ENCODE measurements at regions not wholly inside any gene's neighbourhood (a gene's known extent, or its start where the extent isn't known, plus 50 kb on each side); places are given as distances from the start of the nearest gene placed in this dataset.

GRCh38 chr17:71872843-71873485 lies 247.9 kb upstream of the SOX9 start:
- WGBS, 2 experiments (ENCODE audit: extremely low coverage in 1 of 2, insufficient coverage in 1 of 2, insufficient read length in 1 of 2, insufficient replicate concordance in 2 of 2, low coverage in 1 of 2, low lambda C conversion rate in 2 of 2, missing lambda C conversion rate in 1 of 2): 98% methylated on average over 6 of the region's 6 CpGs; no CpG with 5 or more reads in 1 of the 2 experiments

More at GRCh38 chr17:71872843-71873485, 247.9 kb upstream of the SOX9 start:
- H4K8ac ChIP-seq (ENCODE audit: extremely low read depth, insufficient read depth, low read length): no peak overlapping the region
- no peaks in the 10 kb centered on the region for H3K79me1 ChIP-seq (ENCODE audit: low read depth, low read length)
- H3K18ac ChIP-seq (ENCODE audit: extremely low read depth, low read length): no peak overlapping the region
- H2BK120ac ChIP-seq (replicated peaks; ENCODE audit: low read depth, low read length): no peak overlapping the region
- no peak overlapping the region; the same call in 1 of the 2 replicates for H2AFZ ChIP-seq (ENCODE audit: low read length)
- DNase-seq (ENCODE audit: low read depth in 1 of 2, low spot score in 2 of 2): no peak
- TF ChIP-seq GTF2F1 (IDR thresholded peaks at IDR 0.05; ENCODE audit: borderline replicate concordance, low read depth, low read length) (no peak), RXRA (IDR thresholded peaks at IDR 0.05; ENCODE audit: insufficient read depth, low read depth, low read length) (no peak), SUZ12 (IDR thresholded peaks at IDR 0.05; ENCODE audit: low read length) (no peak), SRF (IDR thresholded peaks at IDR 0.05; ENCODE audit: low read depth, low read length) (no peak), CBX8 (IDR thresholded peaks at IDR 0.05; ENCODE audit: borderline replicate concordance, low read depth, low read length) (no peak), MAFK (IDR thresholded peaks at IDR 0.05; ENCODE audit: low read depth, low read length) (peak; percentile 66; the same call in 1 of the 2 replicates)
- TF ChIP-seq, protein P1, sequence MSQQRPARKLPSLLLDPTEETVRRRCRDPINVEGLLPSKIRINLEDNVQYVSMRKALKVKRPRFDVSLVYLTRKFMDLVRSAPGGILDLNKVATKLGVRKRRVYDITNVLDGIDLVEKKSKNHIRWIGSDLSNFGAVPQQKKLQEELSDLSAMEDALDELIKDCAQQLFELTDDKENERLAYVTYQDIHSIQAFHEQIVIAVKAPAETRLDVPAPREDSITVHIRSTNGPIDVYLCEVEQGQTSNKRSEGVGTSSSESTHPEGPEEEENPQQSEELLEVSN (IDR thresholded peaks at IDR 0.05): no peak
- H3K36me3 ChIP-seq (ENCODE audit: control insufficient read depth in 2 of 4, insufficient read depth in 4 of 4, low read length in 3 of 4): no peaks in the 10 kb centered on the region
- H3K14ac ChIP-seq (ENCODE audit: insufficient read length): no peak overlapping the region
- no peak overlapping the region for H2BK20ac ChIP-seq (ENCODE audit: low read length)
- ChIA-PET CTCF (ENCODE audit: partially characterized antibody) (interaction anchor here (0.7 to 1.6 kb wide), 2 partner anchors 71 to 109 kb away, joined by 3 to 6 read pairs; no protein-coding TSS in a partner anchor), POLR2A (ENCODE audit: partially characterized antibody) (no interaction called here)
- no peak overlapping the region for H3K4me3 ChIP-seq (ENCODE audit: extremely low read depth in 1 of 4, insufficient read depth in 2 of 4, low read depth in 3 of 4, low read length in 4 of 4)
- no peaks in the 10 kb centered on the region for H3K79me2 ChIP-seq (ENCODE audit: control insufficient read depth in 1 of 2, insufficient read depth in 2 of 2, low read length in 2 of 2)
- no peak overlapping the region for H3K23ac ChIP-seq (ENCODE audit: insufficient read length)
- no peaks in the 10 kb centered on the region for H3K27me3 ChIP-seq (replicated peaks in 1 of 4; ENCODE audit: control insufficient read depth in 3 of 4, extremely low read depth in 1 of 4, insufficient read depth in 3 of 4, low read length in 3 of 4)
- H3K9ac ChIP-seq (replicated peaks in 1 of 4; ENCODE audit: extremely low read depth in 1 of 4, low read depth in 3 of 4, low read length in 3 of 4): no peak overlapping the region
- H2BK5ac ChIP-seq (ENCODE audit: low read depth, low read length): no peak overlapping the region
- H3K9me3 ChIP-seq (ENCODE audit: insufficient read depth in 2 of 2, low read depth in 1 of 2, low read length in 1 of 2): no peaks in the 10 kb centered on the region
- no peak overlapping the region for H3K27ac ChIP-seq (ENCODE audit: low read depth, low read length)
- no peak overlapping the region for H4K5ac ChIP-seq (ENCODE audit: insufficient read length, low read depth, low read length)
- H3K56ac ChIP-seq (replicated peaks; ENCODE audit: insufficient read length, low read depth, low read length): no peak overlapping the region
- H2BK12ac ChIP-seq (ENCODE audit: low read depth, low read length): no peak overlapping the region
- no peaks in the 10 kb centered on the region for H4K20me1 ChIP-seq (replicated peaks in 1 of 2; ENCODE audit: control insufficient read depth in 1 of 2, insufficient read depth in 2 of 2, low read length in 2 of 2)
- no peaks in the 10 kb centered on the region for H3K23me2 ChIP-seq (ENCODE audit: low read depth, low read length)
- no peak overlapping the region for H2BK15ac ChIP-seq (ENCODE audit: low read length)
- H4K91ac ChIP-seq (replicated peaks; ENCODE audit: insufficient read length, low read length): no peak overlapping the region
- H3K4me1 ChIP-seq (replicated peaks in 1 of 4; ENCODE audit: control insufficient read depth in 3 of 4, insufficient read depth in 4 of 4, low read length in 3 of 4): no peaks in the 10 kb centered on the region
- no peak overlapping the region for H2AK5ac ChIP-seq (ENCODE audit: low read depth, low read length)
- no peak for FAIRE-seq
- no peak overlapping the region for H3K4ac ChIP-seq (replicated peaks; ENCODE audit: insufficient read length, low read depth, low read length)
- H3K4me2 ChIP-seq (ENCODE audit: insufficient read depth in 1 of 2, low read depth in 2 of 2, low read length in 2 of 2): no peak overlapping the region
